ENCODE measurements at regions not wholly inside any gene's neighbourhood (a gene's known extent, or its start where the extent isn't known, plus 50 kb on each side); places are given as distances from the start of the nearest gene placed in this dataset.
"Not testable (repeated sequence)": the region's sequence is repeated elsewhere in the genome, so short reads cannot be mapped to it uniquely, and the experiment has no call there.

- no peak for DNase-seq
Observed at GRCh38 chr5:152106571-152106970, 181.9 kb upstream of the GLRA1 start.

GRCh38 chr5:152105085-152105484, 180.4 kb upstream of the GLRA1 start:
- no peak for DNase-seq

GRCh38 chr5:152104211-152104610, 179.6 kb upstream of the GLRA1 start:
- no peak for DNase-seq

GRCh38 chr5:152102908-152103307, 178.3 kb upstream of the GLRA1 start:
- not testable (repeated sequence) for DNase-seq

- DNase-seq: no peak
Observed at GRCh38 chr5:152102057-152102456, 177.4 kb upstream of the GLRA1 start.

- DNase-seq: no peak
Observed at GRCh38 chr5:152100462-152100861, 175.8 kb upstream of the GLRA1 start.

GRCh38 chr5:152097128-152097527, 172.5 kb upstream of the GLRA1 start:
- no peak for DNase-seq

- no peak for DNase-seq
Observed at GRCh38 chr5:152094716-152095115, 170.1 kb upstream of the GLRA1 start.

GRCh38 chr5:152094060-152094459, 169.4 kb upstream of the GLRA1 start:
- DNase-seq: no peak

- DNase-seq: no peak
Observed at GRCh38 chr5:152092580-152092979, 167.9 kb upstream of the GLRA1 start.

GRCh38 chr5:152089644-152090043, 165.0 kb upstream of the GLRA1 start:
- DNase-seq: no peak

GRCh38 chr5:152086668-152087067, 162.0 kb upstream of the GLRA1 start:
- no peak for DNase-seq

GRCh38 chr5:152084476-152084875, 159.8 kb upstream of the GLRA1 start:
- no peak for DNase-seq

- no peak for DNase-seq
Observed at GRCh38 chr5:152083231-152083630, 158.6 kb upstream of the GLRA1 start.

- DNase-seq: no peak
Observed at GRCh38 chr5:152072091-152072490, 147.4 kb upstream of the GLRA1 start.

- DNase-seq: no peak
Observed at GRCh38 chr5:152070591-152070990, 145.9 kb upstream of the GLRA1 start.

GRCh38 chr5:152066784-152067183, 142.1 kb upstream of the GLRA1 start:
- no peak for DNase-seq

GRCh38 chr5:152063004-152063403, 138.4 kb upstream of the GLRA1 start:
- DNase-seq: no peak

- no peak for DNase-seq
Observed at GRCh38 chr5:152061095-152061494, 136.4 kb upstream of the GLRA1 start.

- no peak for DNase-seq
Observed at GRCh38 chr5:152058267-152058666, 133.6 kb upstream of the GLRA1 start.

- no peak for DNase-seq
Observed at GRCh38 chr5:152056931-152057330, 132.3 kb upstream of the GLRA1 start.

GRCh38 chr5:152052470-152052869, 127.8 kb upstream of the GLRA1 start:
- no peak for DNase-seq

- DNase-seq: no peak
Observed at GRCh38 chr5:152051499-152052454, 127.1 kb upstream of the GLRA1 start.

GRCh38 chr5:152046361-152046760, 121.7 kb upstream of the GLRA1 start:
- DNase-seq: no peak

GRCh38 chr5:152038856-152039255, 114.2 kb upstream of the GLRA1 start:
- not testable (repeated sequence) for DNase-seq

Measured in NCI-H1092 (cell line).